ENCODE measurements at regions not wholly inside any gene's neighbourhood (a gene's known extent, or its start where the extent isn't known, plus 50 kb on each side); places are given as distances from the start of the nearest gene placed in this dataset.

DNA sequence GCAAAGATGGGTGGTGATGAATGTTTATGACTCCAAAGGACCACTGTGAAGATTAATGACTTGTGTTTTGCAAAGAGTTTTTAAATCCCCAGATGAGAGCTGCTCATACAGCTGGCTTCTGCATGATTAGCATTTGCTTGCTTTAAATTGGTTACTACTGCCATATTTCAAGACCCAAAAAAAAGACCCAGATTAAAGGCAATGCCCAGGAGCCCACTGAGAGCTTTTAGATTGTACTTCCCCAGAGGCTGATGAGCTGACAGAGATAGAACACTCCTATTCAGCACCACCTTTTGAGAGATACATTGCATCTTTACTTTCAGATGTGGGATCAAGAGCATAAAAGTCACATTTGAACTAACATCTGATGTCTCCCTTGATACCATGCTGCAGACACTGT, 142.0 kb downstream of the HNRNPD start:
- TF ChIP-seq POLR2A (IDR thresholded peaks at IDR 0.05) (no peak), CTCF (IDR thresholded peaks at IDR 0.05) (no peak)
